Body of pancreas (tissue), 4 donors: ENCODE measurements at regions not wholly inside any gene's neighbourhood (a gene's known extent, or its start where the extent isn't known, plus 50 kb on each side); places are given as distances from the start of the nearest gene placed in this dataset.
"Not testable (repeated sequence)": the region's sequence is repeated elsewhere in the genome, so short reads cannot be mapped to it uniquely, and the experiment has no call there.

Experiments used
- ATAC-seq: fragments of 150-250 bp; one replicate; pipeline ENCODE4 v1.9.1; 2016
- DNase-seq, 4 donors: peaks; one replicate each; pipeline ENCODE4 v3.0.0-alpha.2; 2019
- H3K27ac ChIP-seq, 4 donors: fragments of 200-600 bp; sonication (generic); 1 replicate in 3 of 4; 2 replicates in 1 of 4; pipeline versions ENCODE4 v1.5.1 to v1.6.1; 2016 to 2019; ENCODE audit warnings: mild to moderate bottlenecking in 1 of 4, mixed read lengths in 1 of 4, moderate library complexity in 1 of 4
- H3K27me3 ChIP-seq, 2 donors: fragments of 200-600 bp; sonication (generic); one replicate each; pipeline ENCODE4 v1.6.0; 2016; ENCODE audit warnings: mild to moderate bottlenecking in 1 of 2
- H3K36me3 ChIP-seq, 2 donors: fragments of 200-600 bp; sonication (generic); replicated peaks in 1 of 2; 2 replicates each; pipeline ENCODE4 v1.5.1; 2016; ENCODE audit warnings: low read depth in 2 of 2; ENCODE audit not compliant: insufficient read depth in 1 of 2
- H3K4me1 ChIP-seq: fragments of 200-600 bp; sonication (generic); one replicate; pipeline ENCODE4 v1.6.0; 2016
- H3K4me3 ChIP-seq, 2 donors: fragments of 200-600 bp; sonication (generic); 1 replicate in 1 of 2; 2 replicates in 1 of 2; pipeline ENCODE4 v1.5.1; 2016 to 2019
- H3K9me3 ChIP-seq, 3 donors: fragments of 200-600 bp; sonication (generic); 1 replicate in 2 of 3; 2 replicates in 1 of 3; pipeline ENCODE4 v1.5.1; 2016
- CTCF ChIP-seq, 7 experiments: fragments of 450-650 bp in 4 of 7; fragments of 200-600 bp in 3 of 7; sonication (generic) in 3 of 7; IDR thresholded peaks; one replicate each; pipeline ENCODE4 v1.5.1; 2016 to 2019; ENCODE audit warnings: antibody characterized with exemption in 7 of 7
- POLR2A ChIP-seq, 3 donors: fragments of 450-650 bp; IDR thresholded peaks; one replicate each; pipeline ENCODE4 v1.6.1; 2016; ENCODE audit warnings: antibody characterized with exemption in 3 of 3, mild to moderate bottlenecking in 2 of 3
- WGBS, 2 donors: methylation state at CpG; one replicate each; pipeline ENCODE4 v1.1.5; 2017; 5-methylcytosine and 5-hydroxymethylcytosine counted together
- intact Hi-C: fragments of 100-400 bp; cut with DNase I; formaldehyde crosslinking; loops from one replicate; pipeline ENCODE4 v1.15.1; 2023

DNA sequence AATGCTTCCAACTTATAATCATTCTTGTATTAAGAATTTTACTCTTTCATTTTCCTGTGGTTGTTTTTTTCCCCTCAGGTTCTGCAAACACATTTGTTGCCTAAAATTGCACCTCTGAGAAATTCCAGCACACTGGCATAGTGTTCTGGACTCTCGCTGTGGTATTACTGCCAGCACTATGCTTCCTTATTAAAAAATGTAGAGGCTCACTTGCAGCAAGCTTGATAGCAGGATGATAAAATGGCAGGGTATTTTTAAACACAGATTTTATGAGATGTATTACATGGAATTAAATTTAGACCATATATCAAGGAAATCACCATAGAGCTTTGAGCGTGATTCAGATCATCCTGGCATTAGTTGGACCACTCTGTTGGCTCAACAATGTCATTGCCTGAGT is 416.7 kb upstream of the AKR1E2 start:
- H3K36me3 ChIP-seq: no peaks in the 10 kb centered on the region
- TF ChIP-seq POLR2A (IDR thresholded peaks at IDR 0.05) (no peak), CTCF (IDR thresholded peaks at IDR 0.05) (no peak)
- WGBS, 2 donors: 66 to 83% methylated on average over 2 of the region's 2 CpGs
- ATAC-seq (no peak), DNase-seq (no peak)
- H3K27ac ChIP-seq: no peak overlapping the region
- no peaks in the 10 kb centered on the region for H3K4me1 ChIP-seq
- H3K4me3 ChIP-seq: no peak overlapping the region
- no peaks in the 10 kb centered on the region for H3K27me3 ChIP-seq
- intact Hi-C loops: no loop called here
- no peaks in the 10 kb centered on the region for H3K9me3 ChIP-seq

- H3K4me1 ChIP-seq: no peaks in the 10 kb centered on the region
- WGBS, 2 donors: 29 to 31% methylated on average over 1 of the region's 1 CpG
- no peaks in the 10 kb centered on the region for H3K9me3 ChIP-seq
- H3K36me3 ChIP-seq: no peaks in the 10 kb centered on the region
- no peak for ATAC-seq
- no peak overlapping the region for H3K4me3 ChIP-seq
- TF ChIP-seq POLR2A (IDR thresholded peaks at IDR 0.05) (no peak), CTCF (IDR thresholded peaks at IDR 0.05) (no peak)
- H3K27ac ChIP-seq: no peak overlapping the region
- no peak for DNase-seq
- intact Hi-C loops: no loop called here
- H3K27me3 ChIP-seq: no peaks in the 10 kb centered on the region
Measured at GRCh38 chr10:4407783-4408182, 418.2 kb upstream of the AKR1E2 start.

GRCh38 chr10:4405828-4406227 is 420.2 kb upstream of the AKR1E2 start:
- TF ChIP-seq CTCF (IDR thresholded peaks at IDR 0.05) (no peak), POLR2A (IDR thresholded peaks at IDR 0.05) (no peak)
- Histone ChIP-seq H3K27me3 (no peaks in the 10 kb centered on the region), H3K4me3 (no peak overlapping the region), H3K4me1 (no peaks in the 10 kb centered on the region), H3K36me3 (no peaks in the 10 kb centered on the region), H3K27ac (no peak overlapping the region), H3K9me3 (no peaks in the 10 kb centered on the region)
- no peak for ATAC-seq
- WGBS, 2 donors: 60 to 63% methylated on average over 3 of the region's 3 CpGs
- intact Hi-C loops: no loop called here
- no peak for DNase-seq

GRCh38 chr10:4403638-4404252 is 422.3 kb upstream of the AKR1E2 start:
- Histone ChIP-seq H3K4me1 (no peaks in the 10 kb centered on the region), H3K4me3 (no peak overlapping the region), H3K27ac (no peak overlapping the region), H3K27me3 (no peaks in the 10 kb centered on the region), H3K36me3 (no peaks in the 10 kb centered on the region), H3K9me3 (no peaks in the 10 kb centered on the region)
- intact Hi-C loops: no loop called here
- no peak for TF ChIP-seq CTCF (IDR thresholded peaks at IDR 0.05)
- TF ChIP-seq POLR2A (IDR thresholded peaks at IDR 0.05): no peak
- DNase-seq (no peak), ATAC-seq (no peak)
- 77 to 80% methylated on average over 24 of the region's 24 CpGs for WGBS, 2 donors

- H3K4me1 ChIP-seq, H3K36me3 ChIP-seq, ATAC-seq, DNase-seq, H3K27ac ChIP-seq, H3K27me3 ChIP-seq, H3K9me3 ChIP-seq, intact Hi-C loops, H3K4me3 ChIP-seq: not testable (repeated sequence)
- WGBS, 2 donors: 84 to 89% methylated on average over 4 of the region's 4 CpGs
Measured at GRCh38 chr10:4401080-4401479, 424.9 kb upstream of the AKR1E2 start.
